ENCODE measurements at regions not wholly inside any gene's neighbourhood (a gene's known extent, or its start where the extent isn't known, plus 50 kb on each side); places are given as distances from the start of the nearest gene placed in this dataset.
"Not testable (repeated sequence)": the region's sequence is repeated elsewhere in the genome, so short reads cannot be mapped to it uniquely, and the experiment has no call there.

- not testable (repeated sequence) for DNase-seq
Measured at GRCh38 chr12:24503477-24503876, 445.4 kb downstream of the BCAT1 start.

GRCh38 chr12:24500831-24501230 lies 448.1 kb downstream of the BCAT1 start:
- no peak for DNase-seq

- DNase-seq, result no peak
Measured at GRCh38 chr12:24500421-24500820, 448.5 kb downstream of the BCAT1 start.

GRCh38 chr12:24499151-24500146 lies 449.5 kb downstream of the BCAT1 start:
- no peak for DNase-seq

GRCh38 chr12:24496755-24497154 lies 452.1 kb downstream of the BCAT1 start:
- no peak for DNase-seq

- DNase-seq, result no peak
Measured at GRCh38 chr12:24494401-24494800, 454.5 kb downstream of the BCAT1 start.

GRCh38 chr12:24491968-24492367 lies 456.9 kb downstream of the BCAT1 start:
- no peak for DNase-seq

GRCh38 chr12:24489939-24490338 lies 459.0 kb downstream of the BCAT1 start:
- no peak for DNase-seq

- DNase-seq, result no peak
Measured at GRCh38 chr12:24488906-24489619, 459.8 kb downstream of the BCAT1 start.

GRCh38 chr12:24488091-24488596 lies 460.8 kb downstream of the BCAT1 start:
- no peak for DNase-seq

- DNase-seq, result no peak
Measured at GRCh38 chr12:24487606-24488005, 461.3 kb downstream of the BCAT1 start.

- DNase-seq, result no peak
Measured at GRCh38 chr12:24483732-24484131, 465.2 kb downstream of the BCAT1 start.

GRCh38 chr12:24482882-24483604 lies 465.9 kb downstream of the BCAT1 start:
- no peak for DNase-seq

GRCh38 chr12:24482044-24482443 lies 466.9 kb downstream of the BCAT1 start:
- DNase-seq, result no peak

GRCh38 chr12:24480766-24481449 lies 468.0 kb downstream of the BCAT1 start:
- no peak for DNase-seq

- DNase-seq, result no peak
Measured at GRCh38 chr12:24479131-24479530, 469.8 kb downstream of the BCAT1 start.

GRCh38 chr12:24478254-24478653 lies 470.6 kb downstream of the BCAT1 start:
- no peak for DNase-seq

GRCh38 chr12:24476310-24476709 lies 472.6 kb downstream of the BCAT1 start:
- no peak for DNase-seq

GRCh38 chr12:24475337-24475736 lies 473.6 kb downstream of the BCAT1 start:
- no peak for DNase-seq

- no peak for DNase-seq
Measured at GRCh38 chr12:24473097-24473496, 475.8 kb downstream of the BCAT1 start.

- no peak for DNase-seq
Measured at GRCh38 chr12:24470050-24470449, 478.9 kb downstream of the BCAT1 start.

GRCh38 chr12:24469089-24469488 lies 479.8 kb downstream of the BCAT1 start:
- no peak for DNase-seq
